Hindlimb muscle (tissue), 1 donor: ENCODE measurements at regions not wholly inside any gene's neighbourhood (a gene's known extent, or its start where the extent isn't known, plus 50 kb on each side); places are given as distances from the start of the nearest gene placed in this dataset.
A peak's percentile ranks its signal among the peaks of the same experiment; 100 is the strongest.

Experiments used
- DNase-seq: peaks from one replicate; pipeline ENCODE4 v3.0.0-alpha.2; 2013

- DNase-seq = no peak
These were observed 50.3 kb upstream of the FNDC1 start for GRCh38 chr6:159118924-159119323.

GRCh38 chr6:159117563-159117962, 51.6 kb upstream of the FNDC1 start:
- DNase-seq = no peak

- DNase-seq = peak; percentile 36
These were observed 52.2 kb upstream of the FNDC1 start for GRCh38 chr6:159117046-159117445.

- no peak for DNase-seq
These were observed 52.9 kb upstream of the FNDC1 start for GRCh38 chr6:159116343-159116742.

- DNase-seq = no peak
These were observed 54.6 kb upstream of the FNDC1 start for GRCh38 chr6:159114569-159114968.

- no peak for DNase-seq
These were observed 56.0 kb upstream of the FNDC1 start for GRCh38 chr6:159113223-159113622.

- DNase-seq = no peak
These were observed 56.5 kb upstream of the FNDC1 start for GRCh38 chr6:159112714-159113113.

- no peak for DNase-seq
These were observed 58.5 kb upstream of the FNDC1 start for GRCh38 chr6:159110748-159111147.

- DNase-seq = no peak
These were observed 59.2 kb upstream of the FNDC1 start for GRCh38 chr6:159110013-159110412.

GRCh38 chr6:159109391-159109790, 59.8 kb upstream of the FNDC1 start:
- DNase-seq = no peak

GRCh38 chr6:159108426-159108985, 60.7 kb upstream of the FNDC1 start:
- no peak for DNase-seq

- DNase-seq = no peak
These were observed 61.5 kb upstream of the FNDC1 start for GRCh38 chr6:159107451-159108260.

- peak; percentile 53 for DNase-seq
These were observed 61.9 kb upstream of the TAGAP start for GRCh38 chr6:159106627-159107241.

GRCh38 chr6:159105716-159106115, 60.9 kb upstream of the TAGAP start:
- no peak for DNase-seq

GRCh38 chr6:159104931-159105330, 60.1 kb upstream of the TAGAP start:
- DNase-seq = no peak

GRCh38 chr6:159104163-159104925, 59.6 kb upstream of the TAGAP start:
- peak; percentile 54 for DNase-seq

- DNase-seq = no peak
These were observed 58.8 kb upstream of the TAGAP start for GRCh38 chr6:159103396-159104162.

- no peak for DNase-seq
These were observed 57.8 kb upstream of the TAGAP start for GRCh38 chr6:159102373-159103160.

- DNase-seq = no peak
These were observed 56.9 kb upstream of the TAGAP start for GRCh38 chr6:159101656-159102055.

GRCh38 chr6:159100395-159101182, 55.8 kb upstream of the TAGAP start:
- no peak for DNase-seq

- no peak for DNase-seq
These were observed 55.2 kb upstream of the TAGAP start for GRCh38 chr6:159099961-159100360.
